ENCODE measurements at regions not wholly inside any gene's neighbourhood (a gene's known extent, or its start where the extent isn't known, plus 50 kb on each side); places are given as distances from the start of the nearest gene placed in this dataset.

- Mint-ChIP-seq H3K27me3 (no peaks in the 10 kb centered on the region), H3K9me3 (peaks cover 2% of the 10 kb centered on the region), H3K27ac (no peak overlapping the region), H3K36me3 (no peaks in the 10 kb centered on the region), H3K4me1 (no peaks in the 10 kb centered on the region), H3K4me3 (no peak overlapping the region)
- no peak for DNase-seq
- POLR2A ChIA-PET = no interaction called here
- ATAC-seq (ENCODE audit: low read depth) = no peak
Observed at GRCh38 chr16:62224646-62225209, 188.5 kb upstream of the CDH8 start.

- Mint-ChIP-seq H3K9me3 (peaks cover 7% of the 10 kb centered on the region), H3K27me3 (no peaks in the 10 kb centered on the region), H3K4me1 (no peaks in the 10 kb centered on the region), H3K4me3 (no peak overlapping the region), H3K36me3 (no peaks in the 10 kb centered on the region), H3K27ac (no peak overlapping the region)
- no peak for DNase-seq
- POLR2A ChIA-PET = no interaction called here
- ATAC-seq (ENCODE audit: low read depth) = no peak
Observed at GRCh38 chr16:62216837-62217236, 180.6 kb upstream of the CDH8 start.

GRCh38 chr16:62213763-62214162, 177.5 kb upstream of the CDH8 start:
- H3K27ac Mint-ChIP-seq = no peak overlapping the region
- H3K4me1 Mint-ChIP-seq = no peaks in the 10 kb centered on the region
- no peaks in the 10 kb centered on the region for H3K36me3 Mint-ChIP-seq
- DNase-seq = no peak
- H3K9me3 Mint-ChIP-seq = peaks cover 5% of the 10 kb centered on the region
- no peak overlapping the region for H3K4me3 Mint-ChIP-seq
- POLR2A ChIA-PET = no interaction called here
- ATAC-seq (ENCODE audit: low read depth) = no peak
- no peaks in the 10 kb centered on the region for H3K27me3 Mint-ChIP-seq

- Mint-ChIP-seq H3K36me3 (no peaks in the 10 kb centered on the region), H3K27me3 (no peaks in the 10 kb centered on the region), H3K9me3 (peaks cover 6% of the 10 kb centered on the region), H3K4me3 (no peak overlapping the region), H3K4me1 (no peaks in the 10 kb centered on the region), H3K27ac (no peak overlapping the region)
- POLR2A ChIA-PET = no interaction called here
- no peak for ATAC-seq (ENCODE audit: low read depth)
- no peak for DNase-seq
Observed at GRCh38 chr16:62208934-62209333, 172.7 kb upstream of the CDH8 start.

GRCh38 chr16:62205459-62205858, 169.2 kb upstream of the CDH8 start:
- Mint-ChIP-seq H3K4me3 (no peak overlapping the region), H3K27me3 (no peaks in the 10 kb centered on the region), H3K27ac (no peak overlapping the region), H3K36me3 (no peaks in the 10 kb centered on the region), H3K9me3 (peaks cover 2% of the 10 kb centered on the region), H3K4me1 (no peaks in the 10 kb centered on the region)
- DNase-seq (no peak), ATAC-seq (ENCODE audit: low read depth) (no peak)
- POLR2A ChIA-PET = no interaction called here

GRCh38 chr16:62201911-62202310, 165.7 kb upstream of the CDH8 start:
- Mint-ChIP-seq H3K27ac (no peak overlapping the region), H3K27me3 (no peaks in the 10 kb centered on the region), H3K9me3 (peaks cover 2% of the 10 kb centered on the region), H3K4me3 (no peak overlapping the region), H3K36me3 (no peaks in the 10 kb centered on the region), H3K4me1 (no peaks in the 10 kb centered on the region)
- ATAC-seq (ENCODE audit: low read depth) (no peak), DNase-seq (no peak)
- POLR2A ChIA-PET = no interaction called here

- POLR2A ChIA-PET = no interaction called here
- Mint-ChIP-seq H3K9me3 (peaks cover 1% of the 10 kb centered on the region), H3K4me3 (no peak overlapping the region), H3K27ac (no peak overlapping the region), H3K36me3 (no peaks in the 10 kb centered on the region), H3K27me3 (no peaks in the 10 kb centered on the region), H3K4me1 (no peaks in the 10 kb centered on the region)
- ATAC-seq (ENCODE audit: low read depth) (no peak), DNase-seq (no peak)
Observed at GRCh38 chr16:62194828-62195227, 158.6 kb upstream of the CDH8 start.

- ATAC-seq (ENCODE audit: low read depth) (no peak), DNase-seq (no peak)
- Mint-ChIP-seq H3K27me3 (no peaks in the 10 kb centered on the region), H3K4me1 (no peaks in the 10 kb centered on the region), H3K36me3 (no peaks in the 10 kb centered on the region), H3K27ac (no peak overlapping the region), H3K9me3 (peaks cover 6% of the 10 kb centered on the region), H3K4me3 (no peak overlapping the region)
- POLR2A ChIA-PET = no interaction called here
Observed at GRCh38 chr16:62190426-62190825, 154.2 kb upstream of the CDH8 start.

- H3K9me3 Mint-ChIP-seq = peaks cover 5% of the 10 kb centered on the region
- POLR2A ChIA-PET = no interaction called here
Observed at GRCh38 chr16:62177351-62178203, 141.3 kb upstream of the CDH8 start.

GRCh38 chr16:62170642-62171041, 134.4 kb upstream of the CDH8 start:
- Mint-ChIP-seq H3K36me3 (no peaks in the 10 kb centered on the region), H3K4me3 (no peak overlapping the region), H3K4me1 (no peaks in the 10 kb centered on the region), H3K27ac (no peak overlapping the region), H3K27me3 (no peaks in the 10 kb centered on the region), H3K9me3 (peaks cover 10% of the 10 kb centered on the region)
- DNase-seq (no peak), ATAC-seq (ENCODE audit: low read depth) (no peak)
- POLR2A ChIA-PET = no interaction called here

More at GRCh38 chr16:62177351-62178203, 141.3 kb upstream of the CDH8 start:
- H3K4me1 Mint-ChIP-seq = no peaks in the 10 kb centered on the region
- ATAC-seq (ENCODE audit: low read depth) = no peak
- H3K4me3 Mint-ChIP-seq = no peak overlapping the region
- no peaks in the 10 kb centered on the region for H3K36me3 Mint-ChIP-seq
- H3K27ac Mint-ChIP-seq = no peak overlapping the region
- H3K27me3 Mint-ChIP-seq = no peaks in the 10 kb centered on the region
- no peak for DNase-seq

GRCh38 chr16:62167551-62167950, 131.3 kb upstream of the CDH8 start:
- ATAC-seq (ENCODE audit: low read depth) (no peak), DNase-seq (no peak)
- no peak overlapping the region for H3K27ac Mint-ChIP-seq
- POLR2A ChIA-PET = no interaction called here
- no peaks in the 10 kb centered on the region for H3K36me3 Mint-ChIP-seq
- H3K27me3 Mint-ChIP-seq = no peaks in the 10 kb centered on the region
- H3K4me1 Mint-ChIP-seq = no peaks in the 10 kb centered on the region
- H3K9me3 Mint-ChIP-seq = peaks cover 10% of the 10 kb centered on the region
- no peak overlapping the region for H3K4me3 Mint-ChIP-seq

GRCh38 chr16:62157544-62157943, 121.3 kb upstream of the CDH8 start:
- POLR2A ChIA-PET = no interaction called here
- Mint-ChIP-seq H3K27ac (no peak overlapping the region), H3K36me3 (no peaks in the 10 kb centered on the region), H3K4me1 (no peaks in the 10 kb centered on the region), H3K4me3 (no peak overlapping the region), H3K27me3 (no peaks in the 10 kb centered on the region), H3K9me3 (peaks cover 4% of the 10 kb centered on the region)
- DNase-seq (no peak), ATAC-seq (ENCODE audit: low read depth) (no peak)

- no peak overlapping the region for H3K4me3 Mint-ChIP-seq
- no peak for DNase-seq
- ATAC-seq (ENCODE audit: low read depth) = no peak
- POLR2A ChIA-PET = no interaction called here
- H3K9me3 Mint-ChIP-seq = peaks cover 2% of the 10 kb centered on the region
- no peaks in the 10 kb centered on the region for H3K36me3 Mint-ChIP-seq
- no peak overlapping the region for H3K27ac Mint-ChIP-seq
- H3K27me3 Mint-ChIP-seq = no peaks in the 10 kb centered on the region
- no peaks in the 10 kb centered on the region for H3K4me1 Mint-ChIP-seq
Observed at GRCh38 chr16:62156971-62157370, 120.7 kb upstream of the CDH8 start.

GRCh38 chr16:62149631-62150030, 113.4 kb upstream of the CDH8 start:
- H3K27me3 Mint-ChIP-seq = no peaks in the 10 kb centered on the region
- ATAC-seq (ENCODE audit: low read depth) (no peak), DNase-seq (no peak)
- H3K36me3 Mint-ChIP-seq = no peaks in the 10 kb centered on the region
- H3K9me3 Mint-ChIP-seq = peaks cover 8% of the 10 kb centered on the region
- H3K4me3 Mint-ChIP-seq = no peak overlapping the region
- H3K4me1 Mint-ChIP-seq = no peaks in the 10 kb centered on the region
- no peak overlapping the region for H3K27ac Mint-ChIP-seq
- POLR2A ChIA-PET = no interaction called here
